ENCODE measurements at regions not wholly inside any gene's neighbourhood (a gene's known extent, or its start where the extent isn't known, plus 50 kb on each side); places are given as distances from the start of the nearest gene placed in this dataset.
"Not testable (repeated sequence)": the region's sequence is repeated elsewhere in the genome, so short reads cannot be mapped to it uniquely, and the experiment has no call there.

DNA sequence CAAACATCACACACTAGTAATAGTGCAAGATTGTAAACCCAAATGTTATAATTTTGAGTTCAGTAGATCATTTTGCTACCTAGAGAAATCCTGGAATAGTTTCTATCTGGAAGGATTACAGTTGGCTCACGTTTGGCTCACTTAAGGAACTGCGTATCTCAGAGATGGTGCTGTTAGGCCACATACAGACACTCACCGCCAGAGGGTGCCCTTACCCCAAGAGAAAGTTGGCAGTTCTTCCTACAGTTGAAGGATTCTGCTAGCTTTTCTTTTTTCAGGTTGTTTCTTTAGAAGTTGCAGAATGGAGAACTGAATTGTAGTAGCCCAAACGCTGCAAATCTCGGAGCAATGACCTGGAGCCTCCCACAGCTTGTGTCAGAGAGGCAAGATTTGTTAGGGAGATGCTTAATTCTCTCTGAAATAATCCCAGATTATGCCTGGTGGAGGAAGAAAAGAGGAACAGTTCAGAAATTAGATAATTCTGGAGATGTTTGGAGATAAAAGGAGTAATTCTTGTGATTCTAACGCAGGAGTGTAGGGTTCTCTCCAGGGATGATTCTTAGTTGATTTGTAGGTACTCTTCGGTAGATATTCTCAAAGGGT lies 87.9 kb upstream of the PAPPA2 start:
- DNase-seq, result peak; percentile 65 to 73
- TF ChIP-seq, protein P1, sequence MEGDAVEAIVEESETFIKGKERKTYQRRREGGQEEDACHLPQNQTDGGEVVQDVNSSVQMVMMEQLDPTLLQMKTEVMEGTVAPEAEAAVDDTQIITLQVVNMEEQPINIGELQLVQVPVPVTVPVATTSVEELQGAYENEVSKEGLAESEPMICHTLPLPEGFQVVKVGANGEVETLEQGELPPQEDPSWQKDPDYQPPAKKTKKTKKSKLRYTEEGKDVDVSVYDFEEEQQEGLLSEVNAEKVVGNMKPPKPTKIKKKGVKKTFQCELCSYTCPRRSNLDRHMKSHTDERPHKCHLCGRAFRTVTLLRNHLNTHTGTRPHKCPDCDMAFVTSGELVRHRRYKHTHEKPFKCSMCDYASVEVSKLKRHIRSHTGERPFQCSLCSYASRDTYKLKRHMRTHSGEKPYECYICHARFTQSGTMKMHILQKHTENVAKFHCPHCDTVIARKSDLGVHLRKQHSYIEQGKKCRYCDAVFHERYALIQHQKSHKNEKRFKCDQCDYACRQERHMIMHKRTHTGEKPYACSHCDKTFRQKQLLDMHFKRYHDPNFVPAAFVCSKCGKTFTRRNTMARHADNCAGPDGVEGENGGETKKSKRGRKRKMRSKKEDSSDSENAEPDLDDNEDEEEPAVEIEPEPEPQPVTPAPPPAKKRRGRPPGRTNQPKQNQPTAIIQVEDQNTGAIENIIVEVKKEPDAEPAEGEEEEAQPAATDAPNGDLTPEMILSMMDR (IDR thresholded peaks at IDR 0.05), result peak; percentile 62 to 64 (median 64)
- no peak for TF ChIP-seq POLR2A (IDR thresholded peaks at IDR 0.05)
- Histone ChIP-seq H3K27me3 (no peaks in the 10 kb centered on the region), H3K9me3 (no peaks in the 10 kb centered on the region), H3K36me3 (no peaks in the 10 kb centered on the region), H3K4me3 (no peak overlapping the region), H3K27ac (no peak overlapping the region), H3K4me1 (no peaks in the 10 kb centered on the region)
- intact Hi-C loops (cut with DNase I; ENCODE audit: low total_unique reads), result no loop called here

DNA sequence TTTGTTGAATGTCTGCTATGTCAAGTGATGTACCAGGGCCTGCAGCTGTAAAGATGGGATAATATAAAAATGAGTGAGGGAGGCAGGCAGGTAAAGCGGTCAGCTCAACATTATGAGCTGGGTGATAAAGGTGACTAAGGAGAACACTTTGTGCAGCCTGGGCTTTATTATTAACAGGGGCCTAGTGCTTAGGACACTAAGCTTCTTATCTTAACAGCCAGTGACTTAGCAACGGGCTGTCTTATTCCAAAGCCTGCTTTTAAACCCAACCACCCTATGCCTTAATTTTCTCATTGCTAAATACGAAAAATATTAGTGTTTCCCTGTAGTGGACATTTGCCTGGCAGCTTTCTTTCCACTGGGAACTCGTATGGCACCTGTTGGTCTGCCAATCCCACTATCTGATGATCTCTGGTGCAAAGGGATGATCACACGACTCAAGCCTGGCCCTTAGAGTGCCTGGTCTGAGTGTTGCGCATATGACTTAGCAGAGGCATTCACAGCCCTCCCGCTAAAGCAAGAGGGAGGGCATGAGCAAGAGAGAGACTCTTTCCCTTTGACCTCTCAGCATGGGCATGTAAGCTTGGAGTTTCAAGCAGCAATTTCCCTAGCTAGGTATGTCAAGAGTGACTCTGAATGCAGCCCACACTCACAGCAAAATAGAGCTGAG lies 98.6 kb upstream of the PAPPA2 start:
- H3K27me3 ChIP-seq, result no peaks in the 10 kb centered on the region
- no peaks in the 10 kb centered on the region for H3K9me3 ChIP-seq
- TF ChIP-seq POLR2A (IDR thresholded peaks at IDR 0.05), result no peak
- TF ChIP-seq, protein P1 (IDR thresholded peaks at IDR 0.05), result no peak

DNA sequence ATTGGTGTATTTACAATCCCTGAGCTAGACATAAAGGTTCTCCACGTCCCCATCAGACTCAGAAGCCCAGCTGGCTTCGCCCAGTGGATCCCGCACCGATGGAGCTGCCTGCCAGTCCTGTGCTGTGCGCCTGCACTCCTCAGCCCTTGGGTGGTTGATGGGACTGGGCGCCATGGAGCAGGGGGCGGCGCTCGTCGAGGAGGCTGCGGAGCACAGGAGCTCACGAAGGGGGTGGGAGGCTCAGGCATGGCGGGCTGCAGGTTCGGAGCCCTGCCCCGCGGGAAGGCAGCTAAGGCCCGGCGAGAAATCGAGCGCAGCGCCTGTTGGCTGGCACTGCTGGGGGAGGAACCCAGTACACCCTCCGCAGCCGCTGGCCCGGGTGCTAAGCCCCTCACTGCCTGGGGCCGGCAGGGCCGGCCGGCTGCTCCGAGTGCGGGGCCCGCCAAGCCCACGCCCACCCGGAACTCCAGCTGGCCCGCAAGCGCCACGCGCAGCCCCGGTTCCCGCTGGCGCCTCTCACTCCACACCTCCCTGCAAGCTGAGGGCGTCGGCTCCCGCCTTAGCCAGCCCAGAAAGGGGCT lies 113.8 kb upstream of the PAPPA2 start:
- H3K4me1 ChIP-seq; H3K36me3 ChIP-seq; DNase-seq; H3K27me3 ChIP-seq; H3K27ac ChIP-seq; H3K4me3 ChIP-seq; H3K9me3 ChIP-seq; intact Hi-C loops (cut with DNase I; ENCODE audit: low total_unique reads): not testable (repeated sequence)

More for the DNA sequence above, 98.6 kb upstream of the PAPPA2 start:
- Histone ChIP-seq H3K4me3 (no peak overlapping the region), H3K4me1 (no peaks in the 10 kb centered on the region), H3K36me3 (no peaks in the 10 kb centered on the region), H3K27ac (no peak overlapping the region)
- no peak for DNase-seq
- intact Hi-C loops (cut with DNase I; ENCODE audit: low total_unique reads), result no loop called here

DNA sequence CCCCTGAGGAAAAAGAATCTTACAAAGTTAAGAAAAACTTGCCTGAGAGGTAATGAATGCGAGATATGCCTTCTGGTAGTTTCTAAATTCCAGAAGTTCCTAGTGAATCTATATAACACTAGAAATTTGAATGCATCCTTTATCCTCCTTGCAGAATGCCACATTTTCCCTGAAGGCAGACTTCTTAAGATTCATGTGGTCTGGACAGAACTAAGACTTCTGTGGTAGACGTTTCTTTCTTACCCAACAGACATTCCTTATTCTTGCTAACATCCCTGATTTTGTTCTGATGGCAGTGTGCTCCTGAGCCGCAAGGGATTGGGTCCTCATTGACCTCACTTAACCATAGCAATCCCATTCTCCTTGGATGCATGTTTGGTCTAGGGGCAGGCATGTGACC lies 121.3 kb upstream of the PAPPA2 start:
- no peaks in the 10 kb centered on the region for H3K27me3 ChIP-seq
- H3K27ac ChIP-seq, result no peak overlapping the region
- no peaks in the 10 kb centered on the region for H3K9me3 ChIP-seq
- intact Hi-C loops (cut with DNase I; ENCODE audit: low total_unique reads), result no loop called here
- H3K4me3 ChIP-seq, result no peak overlapping the region
- TF ChIP-seq POLR2A (IDR thresholded peaks at IDR 0.05), result no peak
- TF ChIP-seq, protein P1 (IDR thresholded peaks at IDR 0.05), result no peak
- no peak for DNase-seq
- H3K4me1 ChIP-seq, result no peaks in the 10 kb centered on the region
- no peaks in the 10 kb centered on the region for H3K36me3 ChIP-seq

DNA sequence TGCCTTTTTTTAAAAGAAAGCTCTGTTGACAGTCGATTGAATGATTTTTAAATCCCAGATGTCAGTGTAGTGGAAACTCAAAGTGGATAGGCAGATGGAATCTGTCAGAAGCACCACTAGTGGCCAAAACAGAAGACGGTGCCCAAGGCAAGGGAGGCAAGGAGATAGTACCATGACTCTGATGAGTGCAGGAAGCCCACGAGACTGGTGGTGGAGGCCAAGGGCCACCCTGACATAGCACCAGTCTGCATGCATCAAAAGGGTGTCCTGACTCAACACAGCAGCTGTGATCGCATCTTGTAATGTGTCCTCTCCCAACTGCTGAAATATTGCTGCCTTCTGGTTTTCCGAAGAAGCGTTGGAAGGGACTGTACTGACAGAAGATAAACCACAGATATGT lies 124.1 kb upstream of the PAPPA2 start:
- H3K27me3 ChIP-seq, result no peaks in the 10 kb centered on the region
- H3K27ac ChIP-seq, result peak overlapping the region; percentile 31 to 61
- intact Hi-C loops (cut with DNase I; ENCODE audit: low total_unique reads), result no loop called here
- H3K36me3 ChIP-seq, result no peaks in the 10 kb centered on the region
- DNase-seq, result peak in 1 of 2 donors; percentile 17
- H3K4me3 ChIP-seq, result no peak overlapping the region
- H3K4me1 ChIP-seq, result no peaks in the 10 kb centered on the region
- TF ChIP-seq, protein P1 (IDR thresholded peaks at IDR 0.05), result no peak
- TF ChIP-seq POLR2A (IDR thresholded peaks at IDR 0.05), result no peak
- no peaks in the 10 kb centered on the region for H3K9me3 ChIP-seq

All from uterus (tissue), 3 donors.